ENCODE measurements at regions not wholly inside any gene's neighbourhood (a gene's known extent, or its start where the extent isn't known, plus 50 kb on each side); places are given as distances from the start of the nearest gene placed in this dataset.

GRCh38 chr2:185147361-185147760, 549.0 kb downstream of the ZNF804A start:
- H2BK5ac ChIP-seq (ENCODE audit: low read length): no peak overlapping the region
- H3K4me3 ChIP-seq (ENCODE audit: low read length): no peak overlapping the region
- H3K4ac ChIP-seq (ENCODE audit: low read depth, low read length): no peak overlapping the region
- no peak overlapping the region for H4K5ac ChIP-seq (ENCODE audit: low read length)
- H2BK15ac ChIP-seq (replicated peaks; ENCODE audit: low read depth): no peak overlapping the region
- H3K79me1 ChIP-seq (ENCODE audit: low read length): no peaks in the 10 kb centered on the region
- no peak overlapping the region for H3K9ac ChIP-seq (ENCODE audit: low read length)
- H2AK5ac ChIP-seq (ENCODE audit: low read length): no peak overlapping the region
- H3K56ac ChIP-seq (ENCODE audit: low read length): no peak overlapping the region
- WGBS (ENCODE audit: extremely low coverage, insufficient coverage, low lambda C conversion rate): no CpG with 5 or more reads among the region's 1 CpG
- H3K79me2 ChIP-seq (ENCODE audit: control insufficient read depth, insufficient read depth, low read length): no peaks in the 10 kb centered on the region
- no peak overlapping the region for H4K8ac ChIP-seq (ENCODE audit: low read depth, low read length)
- DNase-seq: no peak
- H3K23ac ChIP-seq (ENCODE audit: low read length): no peak overlapping the region
- no peak overlapping the region for H2BK120ac ChIP-seq (ENCODE audit: low read depth, low read length)
- no peak overlapping the region for H3K4me2 ChIP-seq (ENCODE audit: low read length)
- H3K27ac ChIP-seq (ENCODE audit: low read depth, low read length): no peak overlapping the region
- H3K27me3 ChIP-seq (ENCODE audit: insufficient read depth, low read length, poor library complexity): no peaks in the 10 kb centered on the region
- no peak overlapping the region for H3K18ac ChIP-seq (ENCODE audit: low read length)
- no peaks in the 10 kb centered on the region for H3K4me1 ChIP-seq (ENCODE audit: control insufficient read depth, low read depth, low read length)
- H3K36me3 ChIP-seq (ENCODE audit: control insufficient read depth, insufficient read depth, low read length): no peaks in the 10 kb centered on the region

GRCh38 chr2:185152186-185152585, 553.9 kb downstream of the ZNF804A start:
- Histone ChIP-seq H4K5ac (ENCODE audit: low read length) (no peak overlapping the region), H3K27me3 (ENCODE audit: insufficient read depth, low read length, poor library complexity) (no peaks in the 10 kb centered on the region), H3K4me2 (ENCODE audit: low read length) (no peak overlapping the region), H3K9ac (ENCODE audit: low read length) (no peak overlapping the region), H3K4ac (ENCODE audit: low read depth, low read length) (no peak overlapping the region), H3K79me2 (ENCODE audit: control insufficient read depth, insufficient read depth, low read length) (no peaks in the 10 kb centered on the region), H2AK5ac (ENCODE audit: low read length) (no peak overlapping the region), H3K4me3 (ENCODE audit: low read length) (no peak overlapping the region), H4K8ac (ENCODE audit: low read depth, low read length) (no peak overlapping the region), H3K18ac (ENCODE audit: low read length) (no peak overlapping the region), H3K79me1 (ENCODE audit: low read length) (no peaks in the 10 kb centered on the region), H3K23ac (ENCODE audit: low read length) (no peak overlapping the region), H2BK15ac (replicated peaks; ENCODE audit: low read depth) (no peak overlapping the region), H2BK5ac (ENCODE audit: low read length) (no peak overlapping the region), H3K36me3 (ENCODE audit: control insufficient read depth, insufficient read depth, low read length) (no peaks in the 10 kb centered on the region), H2BK120ac (ENCODE audit: low read depth, low read length) (no peak overlapping the region), H3K4me1 (ENCODE audit: control insufficient read depth, low read depth, low read length) (no peaks in the 10 kb centered on the region), H3K56ac (ENCODE audit: low read length) (no peak overlapping the region), H3K27ac (ENCODE audit: low read depth, low read length) (no peak overlapping the region)
- no peak for DNase-seq
- WGBS (ENCODE audit: extremely low coverage, insufficient coverage, low lambda C conversion rate): no CpG with 5 or more reads among the region's 3 CpGs

- H4K5ac ChIP-seq (ENCODE audit: low read length): no peak overlapping the region
- no peak overlapping the region for H3K56ac ChIP-seq (ENCODE audit: low read length)
- no peaks in the 10 kb centered on the region for H3K4me1 ChIP-seq (ENCODE audit: control insufficient read depth, low read depth, low read length)
- no peaks in the 10 kb centered on the region for H3K27me3 ChIP-seq (ENCODE audit: insufficient read depth, low read length, poor library complexity)
- no peak overlapping the region for H3K9ac ChIP-seq (ENCODE audit: low read length)
- no peak overlapping the region for H3K4ac ChIP-seq (ENCODE audit: low read depth, low read length)
- no peak overlapping the region for H2BK120ac ChIP-seq (ENCODE audit: low read depth, low read length)
- 100% methylated on average over 1 of the region's 2 CpGs for WGBS (ENCODE audit: extremely low coverage, insufficient coverage, low lambda C conversion rate)
- no peak overlapping the region for H3K23ac ChIP-seq (ENCODE audit: low read length)
- no peak overlapping the region for H4K8ac ChIP-seq (ENCODE audit: low read depth, low read length)
- no peaks in the 10 kb centered on the region for H3K79me2 ChIP-seq (ENCODE audit: control insufficient read depth, insufficient read depth, low read length)
- H3K4me2 ChIP-seq (ENCODE audit: low read length): no peak overlapping the region
- H2AK5ac ChIP-seq (ENCODE audit: low read length): no peak overlapping the region
- H3K27ac ChIP-seq (ENCODE audit: low read depth, low read length): no peak overlapping the region
- no peaks in the 10 kb centered on the region for H3K36me3 ChIP-seq (ENCODE audit: control insufficient read depth, insufficient read depth, low read length)
- no peak overlapping the region for H2BK15ac ChIP-seq (replicated peaks; ENCODE audit: low read depth)
- H3K4me3 ChIP-seq (ENCODE audit: low read length): no peak overlapping the region
- H2BK5ac ChIP-seq (ENCODE audit: low read length): no peak overlapping the region
- no peaks in the 10 kb centered on the region for H3K79me1 ChIP-seq (ENCODE audit: low read length)
- no peak for DNase-seq
- H3K18ac ChIP-seq (ENCODE audit: low read length): no peak overlapping the region
Measured at GRCh38 chr2:185161701-185162100, 563.4 kb downstream of the ZNF804A start.

GRCh38 chr2:185174353-185174752, 564.3 kb upstream of the FSIP2 start:
- WGBS (ENCODE audit: extremely low coverage, insufficient coverage, low lambda C conversion rate): no CpG with 5 or more reads among the region's 1 CpG
- H3K79me1 ChIP-seq (ENCODE audit: low read length): no peaks in the 10 kb centered on the region
- H2AK5ac ChIP-seq (ENCODE audit: low read length): no peak overlapping the region
- no peak overlapping the region for H3K9ac ChIP-seq (ENCODE audit: low read length)
- H4K5ac ChIP-seq (ENCODE audit: low read length): no peak overlapping the region
- no peak overlapping the region for H2BK5ac ChIP-seq (ENCODE audit: low read length)
- no peak overlapping the region for H3K4ac ChIP-seq (ENCODE audit: low read depth, low read length)
- no peak overlapping the region for H3K27ac ChIP-seq (ENCODE audit: low read depth, low read length)
- no peak overlapping the region for H3K4me3 ChIP-seq (ENCODE audit: low read length)
- H3K79me2 ChIP-seq (ENCODE audit: control insufficient read depth, insufficient read depth, low read length): no peaks in the 10 kb centered on the region
- H3K4me2 ChIP-seq (ENCODE audit: low read length): no peak overlapping the region
- no peaks in the 10 kb centered on the region for H3K4me1 ChIP-seq (ENCODE audit: control insufficient read depth, low read depth, low read length)
- H2BK120ac ChIP-seq (ENCODE audit: low read depth, low read length): no peak overlapping the region
- H3K18ac ChIP-seq (ENCODE audit: low read length): no peak overlapping the region
- no peak overlapping the region for H2BK15ac ChIP-seq (replicated peaks; ENCODE audit: low read depth)
- H4K8ac ChIP-seq (ENCODE audit: low read depth, low read length): no peak overlapping the region
- H3K23ac ChIP-seq (ENCODE audit: low read length): no peak overlapping the region
- no peak overlapping the region for H3K56ac ChIP-seq (ENCODE audit: low read length)
- H3K27me3 ChIP-seq (ENCODE audit: insufficient read depth, low read length, poor library complexity): no peaks in the 10 kb centered on the region
- no peaks in the 10 kb centered on the region for H3K36me3 ChIP-seq (ENCODE audit: control insufficient read depth, insufficient read depth, low read length)
- no peak for DNase-seq

- no peak overlapping the region for H4K8ac ChIP-seq (ENCODE audit: low read depth, low read length)
- WGBS (ENCODE audit: extremely low coverage, insufficient coverage, low lambda C conversion rate): no CpG with 5 or more reads among the region's 3 CpGs
Measured at GRCh38 chr2:185179743-185180142, 558.9 kb upstream of the FSIP2 start.

GRCh38 chr2:185181901-185182300, 556.7 kb upstream of the FSIP2 start:
- H3K4me1 ChIP-seq (ENCODE audit: control insufficient read depth, low read depth, low read length): no peaks in the 10 kb centered on the region
- no peak overlapping the region for H3K4me2 ChIP-seq (ENCODE audit: low read length)
- H2BK120ac ChIP-seq (ENCODE audit: low read depth, low read length): no peak overlapping the region
- no peak overlapping the region for H3K27ac ChIP-seq (ENCODE audit: low read depth, low read length)
- no peak for DNase-seq
- H4K8ac ChIP-seq (ENCODE audit: low read depth, low read length): no peak overlapping the region
- no peak overlapping the region for H2BK15ac ChIP-seq (replicated peaks; ENCODE audit: low read depth)
- H2AK5ac ChIP-seq (ENCODE audit: low read length): no peak overlapping the region
- no peak overlapping the region for H3K4me3 ChIP-seq (ENCODE audit: low read length)
- no peak overlapping the region for H3K56ac ChIP-seq (ENCODE audit: low read length)
- no peak overlapping the region for H3K9ac ChIP-seq (ENCODE audit: low read length)
- no peak overlapping the region for H3K4ac ChIP-seq (ENCODE audit: low read depth, low read length)
- no peak overlapping the region for H3K23ac ChIP-seq (ENCODE audit: low read length)
- no peak overlapping the region for H2BK5ac ChIP-seq (ENCODE audit: low read length)
- no peaks in the 10 kb centered on the region for H3K36me3 ChIP-seq (ENCODE audit: control insufficient read depth, insufficient read depth, low read length)
- H3K79me2 ChIP-seq (ENCODE audit: control insufficient read depth, insufficient read depth, low read length): no peaks in the 10 kb centered on the region
- WGBS (ENCODE audit: extremely low coverage, insufficient coverage, low lambda C conversion rate): no CpG with 5 or more reads among the region's 3 CpGs
- H3K27me3 ChIP-seq (ENCODE audit: insufficient read depth, low read length, poor library complexity): no peaks in the 10 kb centered on the region
- no peaks in the 10 kb centered on the region for H3K79me1 ChIP-seq (ENCODE audit: low read length)
- no peak overlapping the region for H3K18ac ChIP-seq (ENCODE audit: low read length)
- no peak overlapping the region for H4K5ac ChIP-seq (ENCODE audit: low read length)

More at GRCh38 chr2:185179743-185180142, 558.9 kb upstream of the FSIP2 start:
- Histone ChIP-seq H3K18ac (ENCODE audit: low read length) (no peak overlapping the region), H2BK15ac (replicated peaks; ENCODE audit: low read depth) (no peak overlapping the region), H2BK5ac (ENCODE audit: low read length) (no peak overlapping the region), H4K5ac (ENCODE audit: low read length) (no peak overlapping the region), H3K4me3 (ENCODE audit: low read length) (no peak overlapping the region), H3K27me3 (ENCODE audit: insufficient read depth, low read length, poor library complexity) (no peaks in the 10 kb centered on the region), H2BK120ac (ENCODE audit: low read depth, low read length) (no peak overlapping the region), H3K4ac (ENCODE audit: low read depth, low read length) (no peak overlapping the region), H2AK5ac (ENCODE audit: low read length) (no peak overlapping the region), H3K4me1 (ENCODE audit: control insufficient read depth, low read depth, low read length) (no peaks in the 10 kb centered on the region), H3K27ac (ENCODE audit: low read depth, low read length) (no peak overlapping the region), H3K4me2 (ENCODE audit: low read length) (no peak overlapping the region), H3K9ac (ENCODE audit: low read length) (no peak overlapping the region), H3K23ac (ENCODE audit: low read length) (no peak overlapping the region), H3K56ac (ENCODE audit: low read length) (no peak overlapping the region), H3K79me2 (ENCODE audit: control insufficient read depth, insufficient read depth, low read length) (no peaks in the 10 kb centered on the region), H3K36me3 (ENCODE audit: control insufficient read depth, insufficient read depth, low read length) (no peaks in the 10 kb centered on the region), H3K79me1 (ENCODE audit: low read length) (no peaks in the 10 kb centered on the region)
- DNase-seq: no peak
